ENCODE measurements at regions not wholly inside any gene's neighbourhood (a gene's known extent, or its start where the extent isn't known, plus 50 kb on each side); places are given as distances from the start of the nearest gene placed in this dataset.

DNA sequence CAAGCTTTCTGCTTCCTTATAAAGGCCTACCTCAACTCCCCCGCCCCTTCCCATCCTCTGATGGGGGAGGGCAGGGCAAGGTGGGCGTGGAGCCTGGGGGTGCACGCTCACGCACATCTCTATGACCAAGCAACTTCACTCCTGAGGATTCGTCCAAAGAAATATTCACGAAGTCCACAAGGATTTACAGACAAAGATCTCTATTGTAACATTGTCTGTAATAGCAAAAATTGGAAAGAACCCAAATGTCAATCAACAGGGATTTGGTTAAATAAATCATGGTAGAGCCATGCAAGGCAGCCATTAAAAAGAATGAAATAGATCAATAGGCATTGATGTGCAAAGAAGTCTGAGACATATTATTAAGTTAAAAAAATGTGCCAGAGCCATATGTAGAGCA lies 130.4 kb upstream of the AFDN start:
- Mint-ChIP-seq H3K36me3 (ENCODE audit: low read depth, unreplicated experiment) (no peaks in the 10 kb centered on the region), H3K27me3 (ENCODE audit: unreplicated experiment) (no peaks in the 10 kb centered on the region), H3K4me1 (ENCODE audit: unreplicated experiment) (peaks cover 48% of the 10 kb centered on the region), H3K9me3 (ENCODE audit: unreplicated experiment) (no peaks in the 10 kb centered on the region), H3K4me3 (ENCODE audit: unreplicated experiment) (no peak overlapping the region), H3K27ac (ENCODE audit: unreplicated experiment) (no peak overlapping the region)
- TF ChIP-seq, protein P1, sequence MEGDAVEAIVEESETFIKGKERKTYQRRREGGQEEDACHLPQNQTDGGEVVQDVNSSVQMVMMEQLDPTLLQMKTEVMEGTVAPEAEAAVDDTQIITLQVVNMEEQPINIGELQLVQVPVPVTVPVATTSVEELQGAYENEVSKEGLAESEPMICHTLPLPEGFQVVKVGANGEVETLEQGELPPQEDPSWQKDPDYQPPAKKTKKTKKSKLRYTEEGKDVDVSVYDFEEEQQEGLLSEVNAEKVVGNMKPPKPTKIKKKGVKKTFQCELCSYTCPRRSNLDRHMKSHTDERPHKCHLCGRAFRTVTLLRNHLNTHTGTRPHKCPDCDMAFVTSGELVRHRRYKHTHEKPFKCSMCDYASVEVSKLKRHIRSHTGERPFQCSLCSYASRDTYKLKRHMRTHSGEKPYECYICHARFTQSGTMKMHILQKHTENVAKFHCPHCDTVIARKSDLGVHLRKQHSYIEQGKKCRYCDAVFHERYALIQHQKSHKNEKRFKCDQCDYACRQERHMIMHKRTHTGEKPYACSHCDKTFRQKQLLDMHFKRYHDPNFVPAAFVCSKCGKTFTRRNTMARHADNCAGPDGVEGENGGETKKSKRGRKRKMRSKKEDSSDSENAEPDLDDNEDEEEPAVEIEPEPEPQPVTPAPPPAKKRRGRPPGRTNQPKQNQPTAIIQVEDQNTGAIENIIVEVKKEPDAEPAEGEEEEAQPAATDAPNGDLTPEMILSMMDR (IDR thresholded peaks at IDR 0.05; ENCODE audit: unreplicated experiment): no peak
- no peak for DNase-seq (ENCODE audit: low spot score)

DNA sequence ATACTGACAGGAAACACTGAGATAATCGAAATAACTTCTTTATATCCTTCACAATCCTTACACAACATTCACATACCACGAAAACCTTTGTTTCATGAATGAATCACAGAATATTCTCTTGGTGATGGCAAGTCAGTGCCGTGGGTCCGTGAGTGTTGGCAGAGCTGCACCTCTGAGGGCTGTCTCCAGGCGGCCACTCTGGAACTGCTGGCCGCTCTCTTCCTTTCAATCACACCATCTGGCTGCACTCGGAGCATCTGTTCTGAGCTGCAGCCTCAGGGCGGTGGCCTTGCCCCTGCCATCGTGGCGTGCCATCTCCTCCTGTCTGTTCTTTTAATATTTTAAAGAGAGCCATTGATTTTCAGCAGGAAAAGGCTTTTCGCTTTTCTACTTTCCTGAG lies 129.4 kb upstream of the AFDN start:
- H3K4me1 Mint-ChIP-seq (ENCODE audit: unreplicated experiment): peaks cover 39% of the 10 kb centered on the region
- no peak for DNase-seq (ENCODE audit: low spot score)
- H3K4me3 Mint-ChIP-seq (ENCODE audit: unreplicated experiment): no peak overlapping the region
- peaks cover 2% of the 10 kb centered on the region for H3K27me3 Mint-ChIP-seq (ENCODE audit: unreplicated experiment)
- no peaks in the 10 kb centered on the region for H3K9me3 Mint-ChIP-seq (ENCODE audit: unreplicated experiment)
- H3K36me3 Mint-ChIP-seq (ENCODE audit: low read depth, unreplicated experiment): no peaks in the 10 kb centered on the region
- H3K27ac Mint-ChIP-seq (ENCODE audit: unreplicated experiment): no peak overlapping the region
- TF ChIP-seq, protein P1 (IDR thresholded peaks at IDR 0.05; ENCODE audit: unreplicated experiment): no peak

DNA sequence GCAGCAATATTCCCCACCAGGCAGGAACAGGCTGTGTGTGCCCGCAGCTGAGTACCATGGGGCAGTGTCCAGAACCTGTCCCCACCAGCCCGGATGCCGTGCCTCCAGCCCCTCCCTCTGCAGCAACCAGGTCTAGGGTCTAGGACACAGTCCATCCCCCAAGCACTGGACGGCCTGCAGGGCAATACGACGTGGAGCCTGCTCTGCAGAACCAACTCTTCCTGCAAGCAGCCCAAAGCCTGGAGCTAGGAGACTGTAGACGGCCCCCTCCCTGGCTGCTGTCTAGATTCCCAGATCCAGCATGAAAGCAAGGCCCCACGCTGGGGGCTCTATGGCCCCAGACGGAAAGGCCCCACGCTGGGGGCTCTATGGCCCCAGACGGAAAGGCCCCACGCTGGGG lies 128.2 kb upstream of the AFDN start:
- H3K4me3 Mint-ChIP-seq (ENCODE audit: unreplicated experiment): no peak overlapping the region
- TF ChIP-seq, protein P1 (IDR thresholded peaks at IDR 0.05; ENCODE audit: unreplicated experiment): no peak
- H3K36me3 Mint-ChIP-seq (ENCODE audit: low read depth, unreplicated experiment): no peaks in the 10 kb centered on the region
- H3K27me3 Mint-ChIP-seq (ENCODE audit: unreplicated experiment): peaks cover 3% of the 10 kb centered on the region
- no peaks in the 10 kb centered on the region for H3K9me3 Mint-ChIP-seq (ENCODE audit: unreplicated experiment)
- DNase-seq (ENCODE audit: low spot score): no peak
- peaks cover 36% of the 10 kb centered on the region for H3K4me1 Mint-ChIP-seq (ENCODE audit: unreplicated experiment)
- H3K27ac Mint-ChIP-seq (ENCODE audit: unreplicated experiment): no peak overlapping the region

DNA sequence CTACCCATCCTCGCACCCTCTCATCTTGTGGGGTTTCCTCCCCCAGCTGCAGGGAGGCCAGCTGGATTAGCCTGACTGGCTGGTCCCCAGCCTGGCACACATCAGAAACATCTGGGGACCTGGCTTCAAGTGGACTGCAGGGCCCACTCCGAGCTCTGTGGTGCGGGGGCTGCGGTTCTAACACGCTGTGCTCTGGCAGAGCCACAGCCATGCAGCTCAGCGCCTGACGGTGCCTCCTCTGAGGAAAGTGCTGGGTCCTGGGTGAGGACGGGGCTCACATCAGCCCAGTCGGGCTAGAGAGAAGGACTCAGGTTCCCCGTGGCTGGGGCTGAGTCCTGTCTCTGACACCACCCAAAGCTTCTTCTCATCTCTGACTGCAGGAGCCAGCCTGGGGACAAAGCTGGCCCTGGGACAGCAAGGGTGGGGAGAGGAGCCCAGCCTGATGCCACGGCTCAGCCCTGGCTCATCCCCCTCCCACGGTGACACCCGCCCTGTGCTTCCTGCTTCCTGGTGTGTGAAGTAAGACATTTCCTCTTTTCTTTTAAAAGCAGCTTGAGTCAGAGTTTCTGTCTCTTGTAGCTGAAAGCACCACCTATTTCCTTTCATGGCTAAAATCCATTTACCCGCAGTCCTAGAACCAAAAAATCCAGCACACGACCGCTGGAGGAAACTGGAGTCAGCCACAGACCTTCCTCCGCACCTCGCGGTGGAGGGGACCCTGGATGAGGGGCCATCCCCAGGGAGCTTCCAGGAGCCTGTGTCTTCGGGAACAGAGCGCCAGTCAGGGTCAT lies 127.4 kb upstream of the AFDN start:
- peaks cover 36% of the 10 kb centered on the region for H3K4me1 Mint-ChIP-seq (ENCODE audit: unreplicated experiment)
- DNase-seq (ENCODE audit: low spot score): peak; percentile 69
- peak overlapping the region; percentile 99 for H3K27ac Mint-ChIP-seq (ENCODE audit: unreplicated experiment)
- H3K27me3 Mint-ChIP-seq (ENCODE audit: unreplicated experiment): peaks cover 3% of the 10 kb centered on the region
- TF ChIP-seq, protein P1 (IDR thresholded peaks at IDR 0.05; ENCODE audit: unreplicated experiment): no peak
- H3K4me3 Mint-ChIP-seq (ENCODE audit: unreplicated experiment): peak overlapping the region; percentile 73
- no peaks in the 10 kb centered on the region for H3K36me3 Mint-ChIP-seq (ENCODE audit: low read depth, unreplicated experiment)
- H3K9me3 Mint-ChIP-seq (ENCODE audit: unreplicated experiment): no peaks in the 10 kb centered on the region

DNA sequence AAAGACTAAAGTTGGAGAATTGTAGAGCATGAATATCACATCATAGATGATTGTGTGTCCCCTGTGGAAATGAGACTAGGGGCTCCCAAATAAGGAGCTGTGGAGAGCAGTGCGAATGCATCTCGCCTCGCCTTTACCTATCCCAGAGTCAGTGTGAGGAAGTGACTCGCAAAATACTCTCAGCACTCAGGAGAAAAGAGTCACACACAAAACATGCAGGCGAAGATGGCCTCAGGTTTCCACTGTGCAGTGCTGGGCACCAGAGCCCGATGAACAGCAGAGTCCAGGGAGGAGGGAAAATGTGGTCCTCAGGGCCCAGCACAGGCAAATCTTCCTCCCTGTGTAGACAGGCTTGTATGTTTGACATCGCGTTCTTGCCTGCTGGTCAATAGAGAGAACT lies 126.5 kb upstream of the AFDN start:
- H3K36me3 Mint-ChIP-seq (ENCODE audit: low read depth, unreplicated experiment): no peaks in the 10 kb centered on the region
- peak overlapping the region; percentile 99 for H3K27ac Mint-ChIP-seq (ENCODE audit: unreplicated experiment)
- no peaks in the 10 kb centered on the region for H3K9me3 Mint-ChIP-seq (ENCODE audit: unreplicated experiment)
- peaks cover 36% of the 10 kb centered on the region for H3K4me1 Mint-ChIP-seq (ENCODE audit: unreplicated experiment)
- peaks cover 5% of the 10 kb centered on the region for H3K27me3 Mint-ChIP-seq (ENCODE audit: unreplicated experiment)
- H3K4me3 Mint-ChIP-seq (ENCODE audit: unreplicated experiment): no peak overlapping the region
- TF ChIP-seq, protein P1 (IDR thresholded peaks at IDR 0.05; ENCODE audit: unreplicated experiment): no peak
- no peak for DNase-seq (ENCODE audit: low spot score)

Data from endothelial cell (in vitro differentiated cells).